ENCODE measurements at regions not wholly inside any gene's neighbourhood (a gene's known extent, or its start where the extent isn't known, plus 50 kb on each side); places are given as distances from the start of the nearest gene placed in this dataset.
"Not testable (repeated sequence)": the region's sequence is repeated elsewhere in the genome, so short reads cannot be mapped to it uniquely, and the experiment has no call there.

- DNase-seq, result not testable (repeated sequence)
Observed at GRCh38 chr21:18096413-18096812, 148.2 kb upstream of the CHODL start.

GRCh38 chr21:18089786-18090185, 154.8 kb upstream of the CHODL start:
- DNase-seq, result no peak

GRCh38 chr21:18070392-18070791, 174.2 kb upstream of the CHODL start:
- no peak for DNase-seq

GRCh38 chr21:18069875-18070274, 174.8 kb upstream of the CHODL start:
- no peak for DNase-seq

- DNase-seq, result no peak
Observed at GRCh38 chr21:18060402-18060801, 184.2 kb upstream of the CHODL start.

- no peak for DNase-seq
Observed at GRCh38 chr21:18058731-18059398, 185.8 kb upstream of the CHODL start.

- no peak for DNase-seq
Observed at GRCh38 chr21:18053151-18053550, 191.5 kb upstream of the CHODL start.

GRCh38 chr21:18049461-18049860, 195.2 kb upstream of the CHODL start:
- DNase-seq, result no peak

- no peak for DNase-seq
Observed at GRCh38 chr21:18041012-18041411, 203.6 kb upstream of the CHODL start.

GRCh38 chr21:18030248-18030647, 211.1 kb upstream of the C21orf91 start:
- no peak for DNase-seq

GRCh38 chr21:18026359-18026758, 207.2 kb upstream of the C21orf91 start:
- DNase-seq, result no peak

GRCh38 chr21:18023711-18024110, 204.6 kb upstream of the C21orf91 start:
- DNase-seq, result no peak

GRCh38 chr21:18023157-18023556, 204.0 kb upstream of the C21orf91 start:
- no peak for DNase-seq

- no peak for DNase-seq
Observed at GRCh38 chr21:18007121-18007520, 188.0 kb upstream of the C21orf91 start.

- no peak for DNase-seq
Observed at GRCh38 chr21:18006691-18007090, 187.5 kb upstream of the C21orf91 start.

- no peak for DNase-seq
Observed at GRCh38 chr21:18002393-18002792, 183.2 kb upstream of the C21orf91 start.

GRCh38 chr21:18000981-18001686, 182.0 kb upstream of the C21orf91 start:
- DNase-seq, result no peak

- DNase-seq, result not testable (repeated sequence)
Observed at GRCh38 chr21:17998599-17998998, 179.4 kb upstream of the C21orf91 start.

GRCh38 chr21:17989780-17990179, 170.6 kb upstream of the C21orf91 start:
- DNase-seq, result no peak

- DNase-seq, result no peak
Observed at GRCh38 chr21:17988102-17988437, 168.9 kb upstream of the C21orf91 start.

GRCh38 chr21:17987382-17988101, 168.4 kb upstream of the C21orf91 start:
- DNase-seq, result no peak

- no peak for DNase-seq
Observed at GRCh38 chr21:17981060-17981740, 162.0 kb upstream of the C21orf91 start.

- DNase-seq, result no peak
Observed at GRCh38 chr21:17979763-17980162, 160.6 kb upstream of the C21orf91 start.

- DNase-seq, result no peak
Observed at GRCh38 chr21:17978895-17979294, 159.7 kb upstream of the C21orf91 start.

Data from activated CD4-positive, alpha-beta T cell treated with anti-CD3 and anti-CD28 coated beads, Interleukin-2, amount 50 U/mL, for 4 hours (primary cell).